C4-2B (cell line): ENCODE measurements at regions not wholly inside any gene's neighbourhood (a gene's known extent, or its start where the extent isn't known, plus 50 kb on each side); places are given as distances from the start of the nearest gene placed in this dataset.
A peak's percentile ranks its signal among the peaks of the same experiment; 100 is the strongest.

Experiments used
- H3K27ac ChIP-seq: fragments of 450-650 bp; 2 replicates; pipeline ENCODE4 v1.5.1; 2017
- CTCF ChIP-seq: fragments of 450-650 bp; conservative IDR thresholded peaks from 2 replicates; pipeline ENCODE4 v1.5.1; 2017; ENCODE audit warnings: mild to moderate bottlenecking
- ZFX ChIP-seq: fragments of 450-650 bp; IDR thresholded peaks from 2 replicates; pipeline ENCODE4 v1.6.1; 2017

- TF ChIP-seq ZFX (no peak), CTCF (no peak)
- H3K27ac ChIP-seq: peak overlapping the region; percentile 97
These were observed 270.7 kb downstream of the RPS24 start for GRCh38 chr10:78304091-78305045.

- no peak for TF ChIP-seq CTCF
- no peak for TF ChIP-seq ZFX
- no peak overlapping the region for H3K27ac ChIP-seq
These were observed 271.6 kb downstream of the RPS24 start for GRCh38 chr10:78305311-78305710.

- H3K27ac ChIP-seq: no peak overlapping the region
- TF ChIP-seq ZFX (no peak), CTCF (no peak)
These were observed 272.7 kb downstream of the RPS24 start for GRCh38 chr10:78306358-78306757.

GRCh38 chr10:78307576-78307975, 273.9 kb downstream of the RPS24 start:
- TF ChIP-seq ZFX (no peak), CTCF (no peak)
- H3K27ac ChIP-seq: no peak overlapping the region

GRCh38 chr10:78309536-78310237, 276.0 kb downstream of the RPS24 start:
- H3K27ac ChIP-seq: no peak overlapping the region
- TF ChIP-seq ZFX: no peak

GRCh38 chr10:78310481-78311080, 276.9 kb downstream of the RPS24 start:
- no peak overlapping the region for H3K27ac ChIP-seq
- no peak for TF ChIP-seq ZFX

GRCh38 chr10:78312197-78313047, 278.8 kb downstream of the RPS24 start:
- H3K27ac ChIP-seq: no peak overlapping the region
- TF ChIP-seq CTCF (no peak), ZFX (no peak)
